DND-41 (cell line): ENCODE measurements at regions not wholly inside any gene's neighbourhood (a gene's known extent, or its start where the extent isn't known, plus 50 kb on each side); places are given as distances from the start of the nearest gene placed in this dataset.

ENCODE experiments used
- EZH2 ChIP-seq: IDR thresholded peaks from 3 replicates; pipeline ENCODE4 v1.6.1; 2012; ENCODE audit warnings: borderline replicate concordance, low read depth, mild to moderate bottlenecking, moderate library complexity, low read length, inconsistent platforms; ENCODE audit not compliant: severe bottlenecking
- TF ChIP-seq, protein P1 (sequence below): IDR thresholded peaks from 2 replicates; pipeline ENCODE4 v1.5.1; 2012; ENCODE audit warnings: borderline replicate concordance, low read length, moderate library complexity, mild to moderate bottlenecking; ENCODE audit not compliant: poor library complexity, severe bottlenecking; ENCODE audit errors: extremely low read depth

DNA sequence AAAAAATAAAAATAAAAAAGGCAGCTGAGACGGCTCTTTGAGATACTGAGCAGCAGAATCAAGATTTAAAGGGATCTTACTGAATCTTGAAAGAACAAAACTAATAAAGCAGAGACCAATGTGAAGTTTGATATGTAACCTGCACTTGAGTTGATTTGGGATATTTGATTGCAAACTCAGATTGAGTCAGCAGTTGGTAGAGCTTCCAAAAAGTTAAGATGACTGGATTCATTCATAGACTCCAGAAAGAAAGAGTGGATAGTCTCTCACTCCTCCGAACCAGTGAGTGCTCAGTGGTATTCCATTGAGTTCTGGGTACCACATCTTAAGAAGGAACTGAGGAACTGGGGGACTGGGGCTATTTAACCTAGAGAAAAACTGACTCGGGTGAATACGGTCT, 52.7 kb upstream of the TESK1 start:
- TF ChIP-seq, protein P1, sequence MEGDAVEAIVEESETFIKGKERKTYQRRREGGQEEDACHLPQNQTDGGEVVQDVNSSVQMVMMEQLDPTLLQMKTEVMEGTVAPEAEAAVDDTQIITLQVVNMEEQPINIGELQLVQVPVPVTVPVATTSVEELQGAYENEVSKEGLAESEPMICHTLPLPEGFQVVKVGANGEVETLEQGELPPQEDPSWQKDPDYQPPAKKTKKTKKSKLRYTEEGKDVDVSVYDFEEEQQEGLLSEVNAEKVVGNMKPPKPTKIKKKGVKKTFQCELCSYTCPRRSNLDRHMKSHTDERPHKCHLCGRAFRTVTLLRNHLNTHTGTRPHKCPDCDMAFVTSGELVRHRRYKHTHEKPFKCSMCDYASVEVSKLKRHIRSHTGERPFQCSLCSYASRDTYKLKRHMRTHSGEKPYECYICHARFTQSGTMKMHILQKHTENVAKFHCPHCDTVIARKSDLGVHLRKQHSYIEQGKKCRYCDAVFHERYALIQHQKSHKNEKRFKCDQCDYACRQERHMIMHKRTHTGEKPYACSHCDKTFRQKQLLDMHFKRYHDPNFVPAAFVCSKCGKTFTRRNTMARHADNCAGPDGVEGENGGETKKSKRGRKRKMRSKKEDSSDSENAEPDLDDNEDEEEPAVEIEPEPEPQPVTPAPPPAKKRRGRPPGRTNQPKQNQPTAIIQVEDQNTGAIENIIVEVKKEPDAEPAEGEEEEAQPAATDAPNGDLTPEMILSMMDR: no peak
- TF ChIP-seq EZH2: no peak
